ENCODE measurements at regions not wholly inside any gene's neighbourhood (a gene's known extent, or its start where the extent isn't known, plus 50 kb on each side); places are given as distances from the start of the nearest gene placed in this dataset.

DNA sequence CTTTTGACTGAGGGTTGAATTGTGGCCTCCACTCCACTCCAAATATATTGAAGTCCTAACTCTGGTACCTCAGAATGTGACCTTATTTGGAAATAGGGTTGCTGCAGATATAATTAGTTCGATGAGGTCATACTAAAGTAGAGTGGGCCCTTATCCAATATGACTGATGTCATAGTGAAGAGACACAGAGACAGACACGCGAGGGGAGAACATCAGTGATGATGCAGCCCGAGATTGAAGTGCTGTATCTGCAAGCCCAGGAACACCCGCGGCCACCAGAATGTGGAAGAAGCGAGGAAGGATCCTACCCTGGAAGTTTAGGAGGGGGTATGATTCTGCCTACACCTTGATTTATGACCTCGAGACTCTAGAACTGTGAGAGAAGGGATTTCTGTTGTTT is 279.0 kb downstream of the ANKRD50 start:
- TF ChIP-seq, protein P1, sequence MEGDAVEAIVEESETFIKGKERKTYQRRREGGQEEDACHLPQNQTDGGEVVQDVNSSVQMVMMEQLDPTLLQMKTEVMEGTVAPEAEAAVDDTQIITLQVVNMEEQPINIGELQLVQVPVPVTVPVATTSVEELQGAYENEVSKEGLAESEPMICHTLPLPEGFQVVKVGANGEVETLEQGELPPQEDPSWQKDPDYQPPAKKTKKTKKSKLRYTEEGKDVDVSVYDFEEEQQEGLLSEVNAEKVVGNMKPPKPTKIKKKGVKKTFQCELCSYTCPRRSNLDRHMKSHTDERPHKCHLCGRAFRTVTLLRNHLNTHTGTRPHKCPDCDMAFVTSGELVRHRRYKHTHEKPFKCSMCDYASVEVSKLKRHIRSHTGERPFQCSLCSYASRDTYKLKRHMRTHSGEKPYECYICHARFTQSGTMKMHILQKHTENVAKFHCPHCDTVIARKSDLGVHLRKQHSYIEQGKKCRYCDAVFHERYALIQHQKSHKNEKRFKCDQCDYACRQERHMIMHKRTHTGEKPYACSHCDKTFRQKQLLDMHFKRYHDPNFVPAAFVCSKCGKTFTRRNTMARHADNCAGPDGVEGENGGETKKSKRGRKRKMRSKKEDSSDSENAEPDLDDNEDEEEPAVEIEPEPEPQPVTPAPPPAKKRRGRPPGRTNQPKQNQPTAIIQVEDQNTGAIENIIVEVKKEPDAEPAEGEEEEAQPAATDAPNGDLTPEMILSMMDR (IDR thresholded peaks at IDR 0.05) = no peak
- no peak for TF ChIP-seq POLR2A (IDR thresholded peaks at IDR 0.05)

Measured in upper lobe of left lung (tissue), 4 donors.